ENCODE measurements at regions not wholly inside any gene's neighbourhood (a gene's known extent, or its start where the extent isn't known, plus 50 kb on each side); places are given as distances from the start of the nearest gene placed in this dataset.

DNA sequence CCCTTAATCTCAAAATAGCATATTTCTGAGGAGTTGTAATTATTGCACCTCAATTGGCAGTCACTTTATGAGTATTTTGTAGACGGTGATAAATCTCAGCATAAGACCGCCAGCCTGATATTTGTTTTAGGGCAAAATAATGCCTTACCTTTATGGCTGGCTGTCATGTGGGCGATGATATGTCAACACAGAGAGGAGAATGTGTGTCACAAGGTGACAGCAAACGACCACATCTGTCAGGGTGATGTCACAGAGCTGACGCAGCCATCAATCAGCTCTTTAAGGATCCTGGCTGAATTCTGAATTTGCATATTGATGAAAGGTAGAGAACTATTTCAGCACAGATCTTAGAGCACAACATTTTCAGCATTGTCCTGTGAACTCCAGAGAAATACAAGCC, 209.7 kb downstream of the CEP135 start (continued):
- TF ChIP-seq SNAI2 (CRISPR knock-in tag; IDR thresholded peaks at IDR 0.05): no peak

DNA sequence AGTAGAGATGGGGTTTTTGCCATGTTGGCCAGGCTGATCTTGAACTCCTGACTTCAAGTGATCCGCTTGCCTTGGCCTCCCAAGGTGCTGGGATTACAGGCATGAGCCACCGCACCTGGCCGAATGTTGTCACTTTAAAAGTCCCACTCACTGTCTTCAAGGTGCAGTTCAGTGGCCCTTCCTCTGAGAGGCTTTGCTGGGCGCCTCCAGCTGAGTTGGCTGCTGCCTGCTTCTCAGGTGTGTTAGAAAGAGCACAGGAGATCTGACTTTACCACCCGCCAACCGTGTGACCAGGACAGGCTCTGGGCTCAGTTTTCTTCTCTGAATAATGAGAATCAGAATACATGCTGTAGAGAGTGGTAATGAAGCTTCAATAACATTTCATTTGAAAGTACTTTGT, 207.4 kb downstream of the CEP135 start:
- ATAC-seq: no peak
- no peak for TF ChIP-seq RARB (CRISPR knock-in tag; IDR thresholded peaks at IDR 0.05)
- no peak for TF ChIP-seq ESRRG (CRISPR knock-in tag; IDR thresholded peaks at IDR 0.05)
- TF ChIP-seq, protein P1, sequence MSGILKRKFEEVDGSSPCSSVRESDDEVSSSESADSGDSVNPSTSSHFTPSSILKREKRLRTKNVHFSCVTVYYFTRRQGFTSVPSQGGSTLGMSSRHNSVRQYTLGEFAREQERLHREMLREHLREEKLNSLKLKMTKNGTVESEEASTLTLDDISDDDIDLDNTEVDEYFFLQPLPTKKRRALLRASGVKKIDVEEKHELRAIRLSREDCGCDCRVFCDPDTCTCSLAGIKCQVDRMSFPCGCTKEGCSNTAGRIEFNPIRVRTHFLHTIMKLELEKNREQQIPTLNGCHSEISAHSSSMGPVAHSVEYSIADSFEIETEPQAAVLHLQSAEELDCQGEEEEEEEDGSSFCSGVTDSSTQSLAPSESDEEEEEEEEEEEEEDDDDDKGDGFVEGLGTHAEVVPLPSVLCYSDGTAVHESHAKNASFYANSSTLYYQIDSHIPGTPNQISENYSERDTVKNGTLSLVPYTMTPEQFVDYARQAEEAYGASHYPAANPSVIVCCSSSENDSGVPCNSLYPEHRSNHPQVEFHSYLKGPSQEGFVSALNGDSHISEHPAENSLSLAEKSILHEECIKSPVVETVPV (CRISPR knock-in tag; IDR thresholded peaks at IDR 0.05): no peak

DNA sequence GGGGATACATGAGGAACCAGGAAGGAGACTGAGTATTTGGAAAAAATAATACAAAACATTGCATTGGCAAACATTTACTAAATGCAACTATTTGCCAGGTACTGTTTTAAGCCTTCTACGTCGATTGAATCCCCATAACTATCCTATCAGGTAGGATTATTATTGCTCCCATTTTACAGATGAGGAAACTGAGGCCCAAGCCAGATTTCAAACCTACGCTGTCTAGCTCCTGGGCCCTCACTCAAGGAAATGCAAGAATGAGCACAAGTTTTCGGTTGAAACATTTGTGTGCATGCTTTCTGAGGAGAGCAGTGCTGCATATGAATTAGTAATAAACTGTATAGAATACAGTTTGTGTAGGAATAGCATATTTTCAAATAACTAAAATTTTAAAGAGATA, 206.7 kb downstream of the CEP135 start:
- TF ChIP-seq, protein P2, sequence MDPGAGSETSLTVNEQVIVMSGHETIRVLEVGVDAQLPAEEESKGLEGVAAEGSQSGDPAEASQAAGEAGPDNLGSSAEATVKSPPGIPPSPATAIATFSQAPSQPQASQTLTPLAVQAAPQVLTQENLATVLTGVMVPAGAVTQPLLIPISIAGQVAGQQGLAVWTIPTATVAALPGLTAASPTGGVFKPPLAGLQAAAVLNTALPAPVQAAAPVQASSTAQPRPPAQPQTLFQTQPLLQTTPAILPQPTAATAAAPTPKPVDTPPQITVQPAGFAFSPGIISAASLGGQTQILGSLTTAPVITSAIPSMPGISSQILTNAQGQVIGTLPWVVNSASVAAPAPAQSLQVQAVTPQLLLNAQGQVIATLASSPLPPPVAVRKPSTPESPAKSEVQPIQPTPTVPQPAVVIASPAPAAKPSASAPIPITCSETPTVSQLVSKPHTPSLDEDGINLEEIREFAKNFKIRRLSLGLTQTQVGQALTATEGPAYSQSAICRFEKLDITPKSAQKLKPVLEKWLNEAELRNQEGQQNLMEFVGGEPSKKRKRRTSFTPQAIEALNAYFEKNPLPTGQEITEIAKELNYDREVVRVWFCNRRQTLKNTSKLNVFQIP (CRISPR knock-in tag; IDR thresholded peaks at IDR 0.05; ENCODE audit: borderline replicate concordance, low read depth): no peak
- TF ChIP-seq ZFP30 (CRISPR knock-in tag; IDR thresholded peaks at IDR 0.05) (no peak), ZNF8 (CRISPR knock-in tag; IDR thresholded peaks at IDR 0.05) (no peak), ZC3H10 (CRISPR knock-in tag; IDR thresholded peaks at IDR 0.05) (no peak), ESRRG (CRISPR knock-in tag; IDR thresholded peaks at IDR 0.05) (no peak), TOX (CRISPR knock-in tag; IDR thresholded peaks at IDR 0.05; ENCODE audit: borderline replicate concordance) (no peak), TCF4 (CRISPR knock-in tag; IDR thresholded peaks at IDR 0.05; ENCODE audit: borderline replicate concordance) (no peak), PPARA (CRISPR knock-in tag; IDR thresholded peaks at IDR 0.05; ENCODE audit: borderline replicate concordance) (no peak), OSR1 (CRISPR knock-in tag; IDR thresholded peaks at IDR 0.05) (no peak), GLIS3 (CRISPR knock-in tag; IDR thresholded peaks at IDR 0.05) (no peak), ZNF70 (CRISPR knock-in tag; IDR thresholded peaks at IDR 0.05) (no peak), ZNF565 (CRISPR knock-in tag; conservative IDR thresholded peaks at IDR 0.05; ENCODE audit: low read depth) (no peak), BACH2 (CRISPR knock-in tag; IDR thresholded peaks at IDR 0.05; ENCODE audit: borderline replicate concordance) (no peak), CSDC2 (CRISPR knock-in tag; IDR thresholded peaks at IDR 0.05) (no peak), RARB (CRISPR knock-in tag; IDR thresholded peaks at IDR 0.05) (no peak), ARNTL (CRISPR knock-in tag; IDR thresholded peaks at IDR 0.05; ENCODE audit: borderline replicate concordance, low read depth) (no peak), SNAI2 (CRISPR knock-in tag; IDR thresholded peaks at IDR 0.05) (no peak)
- TF ChIP-seq, protein P3, sequence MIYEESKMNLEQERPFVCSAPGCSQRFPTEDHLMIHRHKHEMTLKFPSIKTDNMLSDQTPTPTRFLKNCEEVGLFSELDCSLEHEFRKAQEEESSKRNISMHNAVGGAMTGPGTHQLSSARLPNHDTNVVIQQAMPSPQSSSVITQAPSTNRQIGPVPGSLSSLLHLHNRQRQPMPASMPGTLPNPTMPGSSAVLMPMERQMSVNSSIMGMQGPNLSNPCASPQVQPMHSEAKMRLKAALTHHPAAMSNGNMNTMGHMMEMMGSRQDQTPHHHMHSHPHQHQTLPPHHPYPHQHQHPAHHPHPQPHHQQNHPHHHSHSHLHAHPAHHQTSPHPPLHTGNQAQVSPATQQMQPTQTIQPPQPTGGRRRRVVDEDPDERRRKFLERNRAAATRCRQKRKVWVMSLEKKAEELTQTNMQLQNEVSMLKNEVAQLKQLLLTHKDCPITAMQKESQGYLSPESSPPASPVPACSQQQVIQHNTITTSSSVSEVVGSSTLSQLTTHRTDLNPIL (CRISPR knock-in tag; IDR thresholded peaks at IDR 0.05; ENCODE audit: low read depth): no peak
- TF ChIP-seq, protein P4, sequence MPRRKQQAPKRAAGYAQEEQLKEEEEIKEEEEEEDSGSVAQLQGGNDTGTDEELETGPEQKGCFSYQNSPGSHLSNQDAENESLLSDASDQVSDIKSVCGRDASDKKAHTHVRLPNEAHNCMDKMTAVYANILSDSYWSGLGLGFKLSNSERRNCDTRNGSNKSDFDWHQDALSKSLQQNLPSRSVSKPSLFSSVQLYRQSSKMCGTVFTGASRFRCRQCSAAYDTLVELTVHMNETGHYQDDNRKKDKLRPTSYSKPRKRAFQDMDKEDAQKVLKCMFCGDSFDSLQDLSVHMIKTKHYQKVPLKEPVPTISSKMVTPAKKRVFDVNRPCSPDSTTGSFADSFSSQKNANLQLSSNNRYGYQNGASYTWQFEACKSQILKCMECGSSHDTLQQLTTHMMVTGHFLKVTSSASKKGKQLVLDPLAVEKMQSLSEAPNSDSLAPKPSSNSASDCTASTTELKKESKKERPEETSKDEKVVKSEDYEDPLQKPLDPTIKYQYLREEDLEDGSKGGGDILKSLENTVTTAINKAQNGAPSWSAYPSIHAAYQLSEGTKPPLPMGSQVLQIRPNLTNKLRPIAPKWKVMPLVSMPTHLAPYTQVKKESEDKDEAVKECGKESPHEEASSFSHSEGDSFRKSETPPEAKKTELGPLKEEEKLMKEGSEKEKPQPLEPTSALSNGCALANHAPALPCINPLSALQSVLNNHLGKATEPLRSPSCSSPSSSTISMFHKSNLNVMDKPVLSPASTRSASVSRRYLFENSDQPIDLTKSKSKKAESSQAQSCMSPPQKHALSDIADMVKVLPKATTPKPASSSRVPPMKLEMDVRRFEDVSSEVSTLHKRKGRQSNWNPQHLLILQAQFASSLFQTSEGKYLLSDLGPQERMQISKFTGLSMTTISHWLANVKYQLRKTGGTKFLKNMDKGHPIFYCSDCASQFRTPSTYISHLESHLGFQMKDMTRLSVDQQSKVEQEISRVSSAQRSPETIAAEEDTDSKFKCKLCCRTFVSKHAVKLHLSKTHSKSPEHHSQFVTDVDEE (CRISPR knock-in tag; IDR thresholded peaks at IDR 0.05): no peak
- TF ChIP-seq, protein P1 (CRISPR knock-in tag; IDR thresholded peaks at IDR 0.05): no peak
- no peak for ATAC-seq

DNA sequence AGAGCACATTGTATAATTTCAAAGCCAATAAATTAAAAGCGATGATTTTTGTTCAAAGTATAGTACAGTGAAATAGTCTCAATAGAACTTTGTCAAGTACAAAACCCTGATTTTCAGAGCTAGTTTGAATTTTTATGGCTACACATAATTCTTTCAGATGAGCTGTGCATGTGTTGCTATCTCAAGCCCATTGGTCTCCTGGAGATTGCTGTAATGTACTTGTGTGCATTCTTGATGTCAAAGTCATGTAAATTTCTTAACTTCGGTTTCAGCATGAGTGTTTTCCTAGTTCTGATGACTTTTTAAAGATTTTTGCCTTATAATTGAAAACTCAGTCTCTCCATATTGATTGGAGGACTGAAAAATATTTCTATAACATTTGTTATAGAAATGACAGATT, 200.8 kb downstream of the CEP135 start:
- no peak for ATAC-seq
- TF ChIP-seq ZNF565 (CRISPR knock-in tag; conservative IDR thresholded peaks at IDR 0.05; ENCODE audit: low read depth) (no peak), ZFP3 (CRISPR knock-in tag; IDR thresholded peaks at IDR 0.05) (no peak), RARB (CRISPR knock-in tag; IDR thresholded peaks at IDR 0.05) (no peak), ZNF8 (CRISPR knock-in tag; IDR thresholded peaks at IDR 0.05) (no peak), ZNF70 (CRISPR knock-in tag; IDR thresholded peaks at IDR 0.05) (no peak), CSDC2 (CRISPR knock-in tag; IDR thresholded peaks at IDR 0.05) (no peak), TCF4 (CRISPR knock-in tag; IDR thresholded peaks at IDR 0.05; ENCODE audit: borderline replicate concordance) (no peak)
